ENCODE measurements at regions not wholly inside any gene's neighbourhood (a gene's known extent, or its start where the extent isn't known, plus 50 kb on each side); places are given as distances from the start of the nearest gene placed in this dataset.
"Not testable (repeated sequence)": the region's sequence is repeated elsewhere in the genome, so short reads cannot be mapped to it uniquely, and the experiment has no call there.

GRCh38 chr20:17837179-17837578, 131.4 kb downstream of the SNX5 start:
- DNase-seq (ENCODE audit: low spot score): no peak

- DNase-seq (ENCODE audit: low spot score): peak; percentile 61
These were observed 132.2 kb downstream of the SNX5 start for GRCh38 chr20:17836303-17836861.

GRCh38 chr20:17835934-17836300, 132.7 kb downstream of the SNX5 start:
- no peak for DNase-seq (ENCODE audit: low spot score)

- DNase-seq (ENCODE audit: low spot score): no peak
These were observed 133.2 kb downstream of the SNX5 start for GRCh38 chr20:17835240-17835933.

GRCh38 chr20:17834804-17835203, 133.8 kb downstream of the SNX5 start:
- DNase-seq (ENCODE audit: low spot score): no peak

- DNase-seq (ENCODE audit: low spot score): no peak
These were observed 133.4 kb downstream of the BANF2 start for GRCh38 chr20:17833036-17833674.

GRCh38 chr20:17832236-17832915, 132.6 kb downstream of the BANF2 start:
- no peak for DNase-seq (ENCODE audit: low spot score)

GRCh38 chr20:17828598-17829144, 128.9 kb downstream of the BANF2 start:
- no peak for DNase-seq (ENCODE audit: low spot score)

GRCh38 chr20:17827759-17828559, 128.2 kb downstream of the BANF2 start:
- DNase-seq (ENCODE audit: low spot score): no peak

GRCh38 chr20:17827079-17827478, 127.3 kb downstream of the BANF2 start:
- DNase-seq (ENCODE audit: low spot score): no peak

GRCh38 chr20:17825960-17826843, 126.4 kb downstream of the BANF2 start:
- no peak for DNase-seq (ENCODE audit: low spot score)

GRCh38 chr20:17825252-17825959, 125.6 kb downstream of the BANF2 start:
- DNase-seq (ENCODE audit: low spot score): no peak

GRCh38 chr20:17824676-17825251, 125.0 kb downstream of the BANF2 start:
- DNase-seq (ENCODE audit: low spot score): no peak

- DNase-seq (ENCODE audit: low spot score): no peak
These were observed 123.8 kb downstream of the BANF2 start for GRCh38 chr20:17823409-17824144.

- DNase-seq (ENCODE audit: low spot score): no peak
These were observed 123.0 kb downstream of the BANF2 start for GRCh38 chr20:17822540-17823408.

GRCh38 chr20:17822039-17822438, 122.3 kb downstream of the BANF2 start:
- DNase-seq (ENCODE audit: low spot score): peak; percentile 71

- not testable (repeated sequence) for DNase-seq (ENCODE audit: low spot score)
These were observed 121.8 kb downstream of the BANF2 start for GRCh38 chr20:17821606-17822005.
